Naive thymus-derived CD4-positive, alpha-beta T cell (primary cell): ENCODE measurements at regions not wholly inside any gene's neighbourhood (a gene's known extent, or its start where the extent isn't known, plus 50 kb on each side); places are given as distances from the start of the nearest gene placed in this dataset.

ENCODE experiments used
- ATAC-seq: fragments of 150-1000 bp; cut with Tn5 transposase; 2 replicates; pipeline ENCODE4 v1.10.0; 2021; ENCODE audit warnings: mild to moderate bottlenecking, moderate library complexity
- CTCF ChIA-PET: fragments of 350-600 bp; sonication (Branson Sonifier 250); formaldehyde crosslinking; loops from one replicate; lab custom pipeline; 2021; ENCODE audit warnings: antibody characterized with exemption; lab: Charles Lee
- POLR2A ChIA-PET: fragments of 350-600 bp; sonication (Branson Sonifier 250); formaldehyde crosslinking; loops from one replicate; lab custom pipeline; 2021; ENCODE audit warnings: antibody characterized with exemption, inconsistent platforms; lab: Charles Lee
- DNase-seq, 9 donors: peaks; one replicate each; pipeline versions ENCODE4 v3.0.0 to v3.0.0-alpha.2; 2020 to 2022; ENCODE audit warnings: mixed read lengths in 1 of 9
- H3K27ac ChIP-seq: one replicate; pipeline ENCODE4 v1.7.0; 2013; ENCODE audit warnings: mild to moderate bottlenecking, low read depth, low read length, moderate library complexity
- H3K27me3 ChIP-seq, 2 donors: one replicate each; pipeline ENCODE4 v1.7.0; 2013; ENCODE audit warnings: low read length in 2 of 2, mild to moderate bottlenecking in 2 of 2, moderate library complexity in 2 of 2; ENCODE audit not compliant: control insufficient read depth in 2 of 2, insufficient read depth in 2 of 2
- H3K36me3 ChIP-seq, 3 experiments: 1 replicate in 2 of 3; 2 replicates in 1 of 3; pipeline ENCODE4 v1.7.0; 2013; ENCODE audit warnings: low read length in 3 of 3, mild to moderate bottlenecking in 3 of 3, moderate library complexity in 1 of 3; ENCODE audit not compliant: insufficient read depth in 3 of 3, control insufficient read depth in 2 of 3
- H3K4me1 ChIP-seq, 2 donors: one replicate each; pipeline ENCODE4 v1.7.0; 2013; ENCODE audit warnings: low read length in 2 of 2, mild to moderate bottlenecking in 2 of 2, moderate library complexity in 1 of 2; ENCODE audit not compliant: control insufficient read depth in 2 of 2, insufficient read depth in 2 of 2
- H3K4me3 ChIP-seq: 2 replicates; pipeline ENCODE4 v1.7.0; 2013; ENCODE audit warnings: mild to moderate bottlenecking, low read length
- H3K9me3 ChIP-seq, 3 experiments: 1 replicate in 2 of 3; 2 replicates in 1 of 3; pipeline ENCODE4 v1.7.0; 2013; ENCODE audit warnings: low read length in 3 of 3; ENCODE audit not compliant: control insufficient read depth in 2 of 3
- H3K27ac Mint-ChIP-seq, 9 donors: one replicate each; pipeline ENCODE4 v1.8.0; 2020 to 2022; ENCODE audit warnings: mixed read lengths in 9 of 9, mild to moderate bottlenecking in 8 of 9, moderate library complexity in 5 of 9, inconsistent platforms in 2 of 9
- H3K27me3 Mint-ChIP-seq, 5 donors: one replicate each; pipeline ENCODE4 v1.8.0; 2021 to 2022; ENCODE audit warnings: mixed read lengths in 5 of 5, mild to moderate bottlenecking in 1 of 5
- H3K36me3 Mint-ChIP-seq, 5 donors: one replicate each; pipeline ENCODE4 v1.8.0; 2020 to 2022; ENCODE audit warnings: mixed read lengths in 5 of 5, mild to moderate bottlenecking in 3 of 5, inconsistent platforms in 1 of 5
- H3K4me1 Mint-ChIP-seq, 7 donors: one replicate each; pipeline ENCODE4 v1.8.0; 2020 to 2022; ENCODE audit warnings: mixed read lengths in 7 of 7, mild to moderate bottlenecking in 3 of 7, inconsistent platforms in 1 of 7
- H3K4me3 Mint-ChIP-seq, 10 donors: one replicate each; pipeline ENCODE4 v1.8.0; 2020 to 2022; ENCODE audit warnings: mild to moderate bottlenecking in 10 of 10, mixed read lengths in 10 of 10, moderate library complexity in 6 of 10, inconsistent platforms in 2 of 10
- H3K9me3 Mint-ChIP-seq, 11 donors: one replicate each; pipeline ENCODE4 v1.8.0; 2020 to 2022; ENCODE audit warnings: mixed read lengths in 11 of 11, mild to moderate bottlenecking in 4 of 11, inconsistent platforms in 1 of 11, moderate library complexity in 1 of 11
- intact Hi-C, 2 donors: fragments of 100-400 bp; cut with micrococcal nuclease; formaldehyde crosslinking; loops; one replicate each; pipeline ENCODE4 v1.15.1; 2023

DNA sequence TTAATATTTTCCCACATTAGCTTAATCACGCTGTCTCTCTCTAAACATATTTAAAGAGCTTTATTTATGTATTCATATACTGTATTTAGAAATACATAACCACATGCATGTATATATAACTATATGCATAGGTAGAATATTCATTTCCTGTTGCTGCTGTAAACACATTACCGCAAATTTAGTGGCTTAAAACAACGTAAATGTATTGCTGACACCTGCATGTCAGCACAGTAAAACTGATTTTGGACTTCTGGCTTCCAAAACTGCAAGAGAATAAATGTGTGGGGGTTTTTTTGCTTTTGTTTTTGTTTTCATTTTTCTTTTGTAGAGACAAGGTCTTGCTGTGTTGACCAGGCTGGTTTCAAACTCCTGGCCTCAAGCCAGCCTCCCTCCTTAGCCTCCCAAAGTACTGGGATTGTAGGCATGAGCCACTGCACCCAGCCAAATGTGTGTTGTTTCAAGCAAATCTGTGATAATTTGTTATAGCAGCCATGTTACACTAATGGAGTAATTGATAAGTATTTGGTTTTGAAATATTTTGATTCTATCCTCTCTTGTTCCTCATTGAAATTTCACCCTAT lies 61.9 kb upstream of the CMKLR1 start:
- ChIA-PET POLR2A (no interaction called here), CTCF (no interaction called here)
- Histone ChIP-seq H3K27ac (no peak overlapping the region), H3K4me3 (no peak overlapping the region), H3K4me1 (no peaks in the 10 kb centered on the region), H3K9me3 (peaks cover 0 to 6% (median 0%) of the 10 kb centered on the region in 3 experiments), H3K27me3 (no peaks in the 10 kb centered on the region), H3K36me3 (no peaks in the 10 kb centered on the region)
- intact Hi-C loops, result no loop called here
- Mint-ChIP-seq H3K27me3 (peaks cover 0 to 39% (median 31%) of the 10 kb centered on the region in 5 donors), H3K4me1 (peaks cover 0 to 1% (median 0%) of the 10 kb centered on the region in 7 donors), H3K9me3 (peaks cover 0 to 31% (median 10%) of the 10 kb centered on the region in 11 donors), H3K4me3 (no peak overlapping the region), H3K27ac (no peak overlapping the region), H3K36me3 (peaks cover 0 to 10% (median 0%) of the 10 kb centered on the region in 5 donors)
- DNase-seq (no peak), ATAC-seq (no peak)

GRCh38 chr12:108400481-108400880 lies 61.4 kb upstream of the CMKLR1 start:
- Mint-ChIP-seq H3K4me1 (peaks cover 0 to 1% (median 0%) of the 10 kb centered on the region in 7 donors), H3K27me3 (peaks cover 0 to 38% (median 28%) of the 10 kb centered on the region in 5 donors), H3K4me3 (no peak overlapping the region), H3K9me3 (peaks cover 0 to 27% (median 7%) of the 10 kb centered on the region in 11 donors), H3K36me3 (peaks cover 0 to 5% (median 0%) of the 10 kb centered on the region in 5 donors), H3K27ac (no peak overlapping the region)
- Histone ChIP-seq H3K4me1 (no peaks in the 10 kb centered on the region), H3K27ac (no peak overlapping the region), H3K36me3 (no peaks in the 10 kb centered on the region), H3K9me3 (peaks cover 0 to 6% (median 0%) of the 10 kb centered on the region in 3 experiments), H3K27me3 (no peaks in the 10 kb centered on the region), H3K4me3 (no peak overlapping the region)
- ATAC-seq, result no peak
- POLR2A ChIA-PET, result no interaction called here
- no peak for DNase-seq
- CTCF ChIA-PET, result no interaction called here
- intact Hi-C loops, result no loop called here

DNA sequence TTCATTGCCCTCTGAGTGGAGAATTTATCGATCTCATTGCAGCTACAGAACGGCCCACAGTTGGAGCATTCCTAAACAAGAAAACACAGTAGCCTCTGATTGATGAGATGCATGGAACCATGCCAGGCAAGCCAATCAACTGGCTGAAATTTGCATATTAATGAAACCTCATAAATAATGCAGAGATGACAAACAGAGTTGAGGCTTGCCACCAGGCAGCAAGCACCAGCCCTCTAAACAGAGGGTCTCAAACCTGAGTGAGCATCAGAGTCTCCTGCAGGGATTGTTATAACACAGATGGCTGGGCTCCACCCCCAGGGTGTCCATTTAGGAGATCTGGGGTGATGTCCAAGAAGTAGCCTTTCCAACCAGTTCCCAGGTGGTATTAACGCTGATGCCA lies 60.9 kb upstream of the CMKLR1 start:
- Mint-ChIP-seq H3K36me3 (peaks cover 0 to 5% (median 0%) of the 10 kb centered on the region in 5 donors), H3K4me3 (no peak overlapping the region), H3K27me3 (peaks cover 0 to 42% (median 31%) of the 10 kb centered on the region in 5 donors), H3K4me1 (peaks cover 0 to 1% (median 0%) of the 10 kb centered on the region in 7 donors), H3K9me3 (peaks cover 0 to 26% (median 8%) of the 10 kb centered on the region in 11 donors), H3K27ac (no peak overlapping the region)
- Histone ChIP-seq H3K4me1 (no peaks in the 10 kb centered on the region), H3K4me3 (no peak overlapping the region), H3K36me3 (no peaks in the 10 kb centered on the region), H3K27ac (no peak overlapping the region), H3K27me3 (no peaks in the 10 kb centered on the region), H3K9me3 (peaks cover 0 to 6% (median 0%) of the 10 kb centered on the region in 3 experiments)
- intact Hi-C loops, result no loop called here
- ATAC-seq, result no peak
- CTCF ChIA-PET, result no interaction called here
- DNase-seq, result no peak
- POLR2A ChIA-PET, result no interaction called here

DNA sequence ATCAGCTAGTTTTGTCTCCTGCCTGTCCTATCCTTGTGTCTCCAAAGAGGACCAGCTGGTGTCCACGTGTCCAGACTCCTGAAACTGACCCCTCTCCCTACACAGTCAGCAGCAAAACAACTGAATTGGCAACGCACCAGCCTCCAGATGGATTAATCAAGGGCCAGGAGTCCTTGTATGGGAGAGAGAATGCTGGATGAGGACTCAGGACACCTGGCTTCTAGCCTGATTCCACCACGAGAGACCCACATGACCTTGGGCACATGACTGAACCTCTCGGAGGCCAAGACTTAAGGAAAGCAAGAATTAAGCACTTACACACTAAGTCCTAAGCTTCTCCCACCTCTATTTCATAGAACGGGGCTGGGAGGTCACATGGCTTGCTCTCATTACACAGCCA lies 60.4 kb upstream of the CMKLR1 start:
- H3K4me1 Mint-ChIP-seq, result peaks cover 0 to 1% (median 0%) of the 10 kb centered on the region in 7 donors
- POLR2A ChIA-PET, result no interaction called here
- peaks cover 0 to 23% (median 8%) of the 10 kb centered on the region in 11 donors for H3K9me3 Mint-ChIP-seq
- H3K27me3 Mint-ChIP-seq, result peaks cover 0 to 42% (median 31%) of the 10 kb centered on the region in 5 donors
- Histone ChIP-seq H3K27me3 (no peaks in the 10 kb centered on the region), H3K27ac (no peak overlapping the region), H3K4me3 (no peak overlapping the region), H3K36me3 (no peaks in the 10 kb centered on the region), H3K4me1 (no peaks in the 10 kb centered on the region), H3K9me3 (peaks cover 0 to 6% (median 0%) of the 10 kb centered on the region in 3 experiments)
- no peak overlapping the region for H3K4me3 Mint-ChIP-seq
- intact Hi-C loops, result no loop called here
- no peak overlapping the region for H3K27ac Mint-ChIP-seq
- no peak for DNase-seq
- peaks cover 0 to 5% (median 0%) of the 10 kb centered on the region in 5 donors for H3K36me3 Mint-ChIP-seq
- ATAC-seq, result no peak
- CTCF ChIA-PET, result no interaction called here

- POLR2A ChIA-PET, result no interaction called here
- Histone ChIP-seq H3K27me3 (peaks cover 0 to 4% of the 10 kb centered on the region in 2 donors), H3K27ac (no peak overlapping the region), H3K36me3 (no peaks in the 10 kb centered on the region), H3K4me3 (no peak overlapping the region), H3K4me1 (no peaks in the 10 kb centered on the region), H3K9me3 (peaks cover 0 to 6% (median 0%) of the 10 kb centered on the region in 3 experiments)
- DNase-seq, result no peak
- no peak overlapping the region for H3K4me3 Mint-ChIP-seq
- peaks cover 0 to 5% (median 0%) of the 10 kb centered on the region in 5 donors for H3K36me3 Mint-ChIP-seq
- peaks cover 0 to 43% (median 25%) of the 10 kb centered on the region in 5 donors for H3K27me3 Mint-ChIP-seq
- no peak for ATAC-seq
- CTCF ChIA-PET, result no interaction called here
- intact Hi-C loops, result no loop called here
- no peak overlapping the region for H3K27ac Mint-ChIP-seq
- H3K4me1 Mint-ChIP-seq, result peaks cover 0 to 1% (median 0%) of the 10 kb centered on the region in 7 donors
- peaks cover 0 to 16% (median 9%) of the 10 kb centered on the region in 11 donors for H3K9me3 Mint-ChIP-seq
Observed at GRCh38 chr12:108394196-108394595, 55.1 kb upstream of the CMKLR1 start.

- intact Hi-C loops, result no loop called here
- ATAC-seq (no peak), DNase-seq (no peak)
- H3K9me3 Mint-ChIP-seq, result peaks cover 0 to 14% (median 8%) of the 10 kb centered on the region in 11 donors
- no peak overlapping the region for H3K4me3 Mint-ChIP-seq
- no peak overlapping the region for H3K27ac Mint-ChIP-seq
- no peaks in the 10 kb centered on the region for H3K36me3 ChIP-seq
- no peak overlapping the region for H3K4me3 ChIP-seq
- peaks cover 0 to 5% (median 0%) of the 10 kb centered on the region in 5 donors for H3K36me3 Mint-ChIP-seq
- H3K27me3 ChIP-seq, result peaks cover 0 to 4% of the 10 kb centered on the region in 2 donors
- no peaks in the 10 kb centered on the region for H3K4me1 Mint-ChIP-seq
- peaks cover 0 to 6% (median 0%) of the 10 kb centered on the region in 3 experiments for H3K9me3 ChIP-seq
- H3K4me1 ChIP-seq, result no peaks in the 10 kb centered on the region
- no peak overlapping the region for H3K27ac ChIP-seq
- H3K27me3 Mint-ChIP-seq, result peaks cover 0 to 36% (median 23%) of the 10 kb centered on the region in 5 donors
- ChIA-PET POLR2A (no interaction called here), CTCF (no interaction called here)
Observed at GRCh38 chr12:108392284-108392683, 53.2 kb upstream of the CMKLR1 start.
